ENCODE measurements at regions not wholly inside any gene's neighbourhood (a gene's known extent, or its start where the extent isn't known, plus 50 kb on each side); places are given as distances from the start of the nearest gene placed in this dataset.

DNA sequence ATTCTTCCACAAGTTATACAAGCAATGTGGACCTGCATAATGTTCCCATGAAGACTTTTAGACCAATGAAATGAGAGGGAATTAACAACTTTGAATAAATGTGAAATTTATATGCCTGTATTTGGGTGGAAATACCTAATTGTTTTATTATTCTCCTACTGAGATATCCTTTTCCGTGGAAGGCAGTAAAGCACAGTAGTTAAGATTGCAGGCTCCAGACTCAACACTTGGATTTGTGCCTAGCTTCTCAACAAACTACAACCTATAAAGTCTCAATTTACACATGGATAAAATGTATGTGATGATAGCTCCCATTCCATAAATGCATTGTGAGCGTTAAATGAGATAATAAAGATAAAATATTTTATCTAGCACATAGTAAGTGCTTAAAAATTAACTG is 857.8 kb downstream of the CENPC start:
- TF ChIP-seq, protein P1, sequence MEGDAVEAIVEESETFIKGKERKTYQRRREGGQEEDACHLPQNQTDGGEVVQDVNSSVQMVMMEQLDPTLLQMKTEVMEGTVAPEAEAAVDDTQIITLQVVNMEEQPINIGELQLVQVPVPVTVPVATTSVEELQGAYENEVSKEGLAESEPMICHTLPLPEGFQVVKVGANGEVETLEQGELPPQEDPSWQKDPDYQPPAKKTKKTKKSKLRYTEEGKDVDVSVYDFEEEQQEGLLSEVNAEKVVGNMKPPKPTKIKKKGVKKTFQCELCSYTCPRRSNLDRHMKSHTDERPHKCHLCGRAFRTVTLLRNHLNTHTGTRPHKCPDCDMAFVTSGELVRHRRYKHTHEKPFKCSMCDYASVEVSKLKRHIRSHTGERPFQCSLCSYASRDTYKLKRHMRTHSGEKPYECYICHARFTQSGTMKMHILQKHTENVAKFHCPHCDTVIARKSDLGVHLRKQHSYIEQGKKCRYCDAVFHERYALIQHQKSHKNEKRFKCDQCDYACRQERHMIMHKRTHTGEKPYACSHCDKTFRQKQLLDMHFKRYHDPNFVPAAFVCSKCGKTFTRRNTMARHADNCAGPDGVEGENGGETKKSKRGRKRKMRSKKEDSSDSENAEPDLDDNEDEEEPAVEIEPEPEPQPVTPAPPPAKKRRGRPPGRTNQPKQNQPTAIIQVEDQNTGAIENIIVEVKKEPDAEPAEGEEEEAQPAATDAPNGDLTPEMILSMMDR (conservative IDR thresholded peaks at IDR 0.05; ENCODE audit: low read depth, low read length) = no peak
- no peak overlapping the region for H3K4me3 ChIP-seq (ENCODE audit: low read depth, low read length)
- DNase-seq (ENCODE audit: low read depth) = no peak

DNA sequence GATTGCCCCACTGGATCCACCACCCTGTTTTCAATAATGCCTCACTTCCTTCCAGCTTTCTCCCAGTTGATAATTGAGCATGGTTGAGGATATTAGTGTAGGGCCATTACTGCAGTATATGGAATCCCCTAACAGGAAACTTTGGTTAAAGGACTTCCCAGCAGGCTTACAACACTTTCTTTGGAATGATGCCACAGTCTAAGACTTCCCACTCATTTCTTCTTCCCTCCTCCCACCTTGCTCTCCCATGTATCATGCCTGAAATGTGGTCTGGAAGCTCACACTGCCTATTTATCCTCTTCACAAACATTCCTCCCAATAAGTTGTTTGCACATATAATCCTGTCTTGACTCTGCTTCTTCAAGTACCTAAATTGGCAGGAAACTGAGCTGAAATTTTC is 863.3 kb downstream of the CENPC start:
- DNase-seq (ENCODE audit: low read depth) = no peak
- TF ChIP-seq, protein P1 (conservative IDR thresholded peaks at IDR 0.05; ENCODE audit: low read depth, low read length) = no peak
- H3K4me3 ChIP-seq (ENCODE audit: low read depth, low read length) = no peak overlapping the region

DNA sequence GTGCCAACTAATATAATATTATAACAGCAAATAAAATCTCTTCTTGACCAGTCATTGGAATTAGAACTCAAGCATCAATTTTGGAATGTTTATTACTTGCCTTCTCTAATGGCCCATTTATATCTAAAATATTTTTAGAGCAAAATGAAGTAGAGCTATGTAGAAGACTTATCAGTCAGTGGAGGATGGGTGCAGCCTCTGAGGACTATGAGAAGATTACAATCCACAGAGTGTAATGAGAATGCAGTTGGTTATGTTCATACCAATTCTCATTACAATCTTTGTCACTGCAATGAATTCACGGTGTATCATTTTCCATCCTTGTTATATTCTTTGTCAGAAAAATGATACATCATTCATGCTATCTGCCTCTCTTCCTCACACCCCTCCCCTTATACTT is 878.1 kb downstream of the CENPC start:
- no peak overlapping the region for H3K4me3 ChIP-seq (ENCODE audit: low read depth, low read length)
- no peak for DNase-seq (ENCODE audit: low read depth)
- TF ChIP-seq, protein P1 (conservative IDR thresholded peaks at IDR 0.05; ENCODE audit: low read depth, low read length) = no peak

DNA sequence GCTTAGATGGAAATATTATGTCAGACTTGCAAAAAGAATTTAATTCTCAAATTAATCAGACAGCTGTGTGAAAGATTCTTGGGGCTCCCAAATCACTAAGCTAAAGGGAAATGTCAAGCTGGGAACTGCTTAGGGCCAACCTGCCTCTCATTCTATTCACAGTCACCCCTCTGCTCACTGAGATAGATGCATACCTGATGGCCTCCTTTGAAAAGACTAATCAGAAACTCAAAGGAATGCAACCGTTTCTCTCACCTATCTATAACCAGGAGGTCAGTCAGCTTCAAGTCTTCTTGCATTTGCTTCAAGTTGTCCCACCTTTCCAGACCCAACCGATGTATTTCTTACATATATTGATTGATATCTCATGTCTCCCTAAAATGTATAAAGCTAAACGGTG is 882.7 kb downstream of the CENPC start:
- H3K4me3 ChIP-seq (ENCODE audit: low read depth, low read length) = no peak overlapping the region
- TF ChIP-seq, protein P1 (conservative IDR thresholded peaks at IDR 0.05; ENCODE audit: low read depth, low read length) = no peak
- DNase-seq (ENCODE audit: low read depth) = no peak

DNA sequence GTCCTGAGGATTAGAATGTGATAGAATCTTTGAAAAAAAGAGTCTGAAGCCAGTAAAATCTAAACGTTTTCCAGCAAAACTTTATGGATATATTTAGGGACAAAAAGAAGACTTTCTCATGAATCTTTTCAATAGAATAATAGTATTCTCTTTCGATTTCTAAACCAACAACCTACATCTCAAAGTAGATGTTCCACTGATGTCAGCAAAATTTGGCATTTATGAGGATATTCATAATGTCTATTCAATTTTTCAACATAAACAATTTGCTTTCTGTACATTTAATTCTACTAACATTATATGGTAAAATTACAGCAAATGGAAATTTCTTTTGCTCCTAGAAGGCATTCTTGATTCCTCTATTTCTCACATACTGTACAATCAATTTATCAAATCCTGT is 886.5 kb downstream of the CENPC start:
- DNase-seq (ENCODE audit: low read depth) = no peak
- H3K4me3 ChIP-seq (ENCODE audit: low read depth, low read length) = no peak overlapping the region
- TF ChIP-seq, protein P1 (conservative IDR thresholded peaks at IDR 0.05; ENCODE audit: low read depth, low read length) = no peak

DNA sequence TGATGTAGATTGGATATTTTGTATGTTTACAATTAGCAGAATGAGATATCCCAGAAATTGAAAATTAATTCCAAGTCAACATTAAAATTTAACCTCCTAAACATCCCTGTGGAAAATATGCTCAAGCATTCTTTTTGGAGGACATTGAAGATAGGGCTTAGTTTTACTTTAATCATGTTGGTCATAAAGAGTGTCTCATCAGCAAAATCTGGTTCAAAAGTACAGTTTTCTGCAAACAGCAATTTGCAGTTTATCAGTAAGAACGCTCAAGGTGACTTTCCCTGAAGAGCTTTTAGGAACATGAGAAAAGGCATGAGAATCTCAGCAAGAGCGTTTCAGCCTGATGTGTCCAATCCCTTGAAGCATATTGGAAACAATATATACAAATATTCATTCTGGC is 889.8 kb downstream of the CENPC start:
- H3K4me3 ChIP-seq (ENCODE audit: low read depth, low read length) = no peak overlapping the region
- no peak for DNase-seq (ENCODE audit: low read depth)
- TF ChIP-seq, protein P1 (conservative IDR thresholded peaks at IDR 0.05; ENCODE audit: low read depth, low read length) = no peak

DNA sequence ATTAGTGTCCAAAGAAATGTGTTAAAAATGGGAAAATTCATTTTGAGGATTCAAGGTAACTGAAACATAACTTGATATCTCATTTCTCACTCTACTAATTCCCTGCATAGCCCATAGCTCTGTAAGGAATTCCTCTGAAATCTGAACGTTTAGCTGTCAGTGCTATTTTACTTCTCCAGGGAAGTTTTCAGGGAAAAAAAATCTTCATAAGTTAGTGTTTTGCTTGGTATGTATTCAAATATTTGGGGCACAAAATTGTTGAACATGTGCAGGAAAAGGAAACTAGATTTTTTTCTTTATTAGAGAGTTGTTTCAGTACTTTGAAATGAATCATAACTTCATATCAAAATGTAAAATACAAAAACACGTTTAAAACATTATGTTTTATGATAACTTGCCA is 891.4 kb downstream of the CENPC start:
- no peak for DNase-seq (ENCODE audit: low read depth)
- no peak overlapping the region for H3K4me3 ChIP-seq (ENCODE audit: low read depth, low read length)
- TF ChIP-seq, protein P1 (conservative IDR thresholded peaks at IDR 0.05; ENCODE audit: low read depth, low read length) = no peak
